GM13976 (cell line): ENCODE measurements at regions not wholly inside any gene's neighbourhood (a gene's known extent, or its start where the extent isn't known, plus 50 kb on each side); places are given as distances from the start of the nearest gene placed in this dataset.
A peak's percentile ranks its signal among the peaks of the same experiment; 100 is the strongest.

Experiments used
- DNase-seq: peaks from one replicate; pipeline ENCODE4 v3.0.0; 2012; ENCODE audit warnings: low spot score
- CTCF ChIP-seq: IDR thresholded peaks from 2 replicates; pipeline ENCODE4 v1.5.1; 2012; ENCODE audit warnings: borderline replicate concordance, mild to moderate bottlenecking; ENCODE audit not compliant: insufficient read depth; ENCODE audit errors: extremely low read depth, missing control alignments, control extremely low read depth
- in situ Hi-C: fragments of 300-500 bp; cut with MboI; formaldehyde crosslinking; loops from one replicate; pipeline ENCODE4 v1.12.0; 2022; ENCODE audit warnings: low sequenced_read_pairs, mixed read lengths, inconsistent platforms; ENCODE audit not compliant: unreplicated experiment

GRCh38 chr2:64937687-64938491, 51.3 kb upstream of the SLC1A4 start:
- in situ Hi-C loops = no loop called here
- no peak for TF ChIP-seq CTCF
- peak; percentile 52 for DNase-seq

GRCh38 chr2:64938607-64939285, 50.5 kb upstream of the SLC1A4 start:
- DNase-seq = no peak
- no peak for TF ChIP-seq CTCF
- in situ Hi-C loops = no loop called here

- in situ Hi-C loops = no loop called here
- peak; percentile 79 for DNase-seq
- peak; percentile 20 for TF ChIP-seq CTCF
These were observed 49.8 kb upstream of the SLC1A4 start for GRCh38 chr2:64939332-64939917.
